HG03159 (cell line): ENCODE measurements at regions not wholly inside any gene's neighbourhood (a gene's known extent, or its start where the extent isn't known, plus 50 kb on each side); places are given as distances from the start of the nearest gene placed in this dataset.
"Not testable (repeated sequence)": the region's sequence is repeated elsewhere in the genome, so short reads cannot be mapped to it uniquely, and the experiment has no call there.

Experiments
- ATAC-seq: cut with Tn5 transposase; IDR thresholded peaks from one replicate; pipeline ENCODE4 v1.9.1; 2021; ENCODE audit warnings: mild to moderate bottlenecking, moderate library complexity; ENCODE audit not compliant: unreplicated experiment

- no peak for ATAC-seq
Observed at GRCh38 chr5:110812639-110813038, 73.8 kb downstream of the SLC25A46 start.

- no peak for ATAC-seq
Observed at GRCh38 chr5:110815916-110816605, 77.3 kb downstream of the SLC25A46 start.

- ATAC-seq, result no peak
Observed at GRCh38 chr5:110817459-110817858, 78.7 kb downstream of the SLC25A46 start.

- no peak for ATAC-seq
Observed at GRCh38 chr5:110823571-110823970, 84.8 kb downstream of the SLC25A46 start.

GRCh38 chr5:110824936-110825441, 86.2 kb downstream of the SLC25A46 start:
- no peak for ATAC-seq

- ATAC-seq, result no peak
Observed at GRCh38 chr5:110832683-110833082, 93.9 kb downstream of the SLC25A46 start.

- ATAC-seq, result not testable (repeated sequence)
Observed at GRCh38 chr5:110834933-110835332, 96.1 kb downstream of the SLC25A46 start.

GRCh38 chr5:110836851-110837250, 98.0 kb downstream of the SLC25A46 start:
- ATAC-seq, result no peak

GRCh38 chr5:110838357-110838756, 99.5 kb downstream of the SLC25A46 start:
- ATAC-seq, result not testable (repeated sequence)

GRCh38 chr5:110838961-110839360, 100.2 kb downstream of the SLC25A46 start:
- ATAC-seq, result no peak

GRCh38 chr5:110840347-110840960, 101.6 kb downstream of the SLC25A46 start:
- no peak for ATAC-seq

GRCh38 chr5:110841137-110841536, 102.3 kb downstream of the SLC25A46 start:
- no peak for ATAC-seq

GRCh38 chr5:110842948-110843347, 104.1 kb downstream of the SLC25A46 start:
- no peak for ATAC-seq

- no peak for ATAC-seq
Observed at GRCh38 chr5:110844251-110844650, 105.4 kb downstream of the SLC25A46 start.

GRCh38 chr5:110846398-110847001, 107.7 kb downstream of the SLC25A46 start:
- no peak for ATAC-seq

GRCh38 chr5:110851357-110851756, 112.5 kb downstream of the SLC25A46 start:
- ATAC-seq, result no peak

- peak; percentile 95 for ATAC-seq
Observed at GRCh38 chr5:110852053-110852452, 113.2 kb downstream of the SLC25A46 start.

GRCh38 chr5:110852541-110852940, 113.7 kb downstream of the SLC25A46 start:
- ATAC-seq, result no peak

GRCh38 chr5:110853267-110853666, 114.5 kb downstream of the SLC25A46 start:
- ATAC-seq, result no peak

- no peak for ATAC-seq
Observed at GRCh38 chr5:110854200-110854599, 115.4 kb downstream of the SLC25A46 start.

- no peak for ATAC-seq
Observed at GRCh38 chr5:110855961-110856360, 117.2 kb downstream of the SLC25A46 start.
